ENCODE measurements at regions not wholly inside any gene's neighbourhood (a gene's known extent, or its start where the extent isn't known, plus 50 kb on each side); places are given as distances from the start of the nearest gene placed in this dataset.

GRCh38 chr2:155839436-155839835 is 493.1 kb downstream of the NR4A2 start:
- no peak overlapping the region for H3K4me2 ChIP-seq (ENCODE audit: low read length)
- TF ChIP-seq EZH2 (IDR thresholded peaks at IDR 0.05; ENCODE audit: insufficient read depth, low read length) (no peak), CTCF (IDR thresholded peaks at IDR 0.05; ENCODE audit: insufficient read depth, low read depth, low read length) (no peak)
- H3K4me3 ChIP-seq (ENCODE audit: insufficient read depth, low read depth, low read length), result no peak overlapping the region
- FAIRE-seq (no peak), DNase-seq (ENCODE audit: low read depth) (no peak)
- no peaks in the 10 kb centered on the region for H3K36me3 ChIP-seq (ENCODE audit: insufficient read depth, low read length)
- H3K4me1 ChIP-seq (ENCODE audit: insufficient read depth, low read length), result peaks cover 12% of the 10 kb centered on the region
- Mint-ChIP-seq H3K4me3 (ENCODE audit: unreplicated experiment) (no peak overlapping the region), H3K9me3 (ENCODE audit: unreplicated experiment) (no peaks in the 10 kb centered on the region), H3K36me3 (ENCODE audit: low read depth, unreplicated experiment) (no peaks in the 10 kb centered on the region), H3K27ac (ENCODE audit: unreplicated experiment) (no peak overlapping the region), H3K4me1 (ENCODE audit: low read depth, unreplicated experiment) (peaks cover 8% of the 10 kb centered on the region), H3K27me3 (ENCODE audit: low read depth, unreplicated experiment) (no peaks in the 10 kb centered on the region)
- H4K20me1 ChIP-seq (ENCODE audit: insufficient read depth, low read length), result no peaks in the 10 kb centered on the region
- no peak overlapping the region for H3K27ac ChIP-seq (ENCODE audit: low read depth, low read length)
- H3K9me3 ChIP-seq (ENCODE audit: insufficient read depth, low read depth, low read length), result no peaks in the 10 kb centered on the region
- H3K79me2 ChIP-seq (ENCODE audit: insufficient read depth, low read length), result no peaks in the 10 kb centered on the region
- H3K9ac ChIP-seq (ENCODE audit: low read length), result no peak overlapping the region
- no peak overlapping the region for H2AFZ ChIP-seq (ENCODE audit: low read depth, low read length)
- H3K27me3 ChIP-seq (ENCODE audit: insufficient read depth, low read length), result no peaks in the 10 kb centered on the region

- Histone ChIP-seq H3K4me1 (ENCODE audit: insufficient read depth, low read length) (peaks cover 3% of the 10 kb centered on the region), H2AFZ (ENCODE audit: low read depth, low read length) (no peak overlapping the region), H3K4me2 (ENCODE audit: low read length) (no peak overlapping the region), H3K9ac (ENCODE audit: low read length) (no peak overlapping the region), H3K79me2 (ENCODE audit: insufficient read depth, low read length) (no peaks in the 10 kb centered on the region), H3K36me3 (ENCODE audit: insufficient read depth, low read length) (no peaks in the 10 kb centered on the region), H3K4me3 (ENCODE audit: insufficient read depth, low read depth, low read length) (no peak overlapping the region), H3K27ac (ENCODE audit: low read depth, low read length) (no peak overlapping the region), H3K27me3 (ENCODE audit: insufficient read depth, low read length) (no peaks in the 10 kb centered on the region), H4K20me1 (ENCODE audit: insufficient read depth, low read length) (no peaks in the 10 kb centered on the region), H3K9me3 (ENCODE audit: insufficient read depth, low read depth, low read length) (no peaks in the 10 kb centered on the region)
- FAIRE-seq, result no peak
- no peaks in the 10 kb centered on the region for H3K9me3 Mint-ChIP-seq (ENCODE audit: unreplicated experiment)
- no peak for DNase-seq (ENCODE audit: low read depth)
- no peaks in the 10 kb centered on the region for H3K36me3 Mint-ChIP-seq (ENCODE audit: low read depth, unreplicated experiment)
- no peak for TF ChIP-seq EZH2 (IDR thresholded peaks at IDR 0.05; ENCODE audit: insufficient read depth, low read length)
- TF ChIP-seq CTCF (IDR thresholded peaks at IDR 0.05; ENCODE audit: insufficient read depth, low read depth, low read length), result no peak
- no peak overlapping the region for H3K27ac Mint-ChIP-seq (ENCODE audit: unreplicated experiment)
- no peak overlapping the region for H3K4me3 Mint-ChIP-seq (ENCODE audit: unreplicated experiment)
- H3K4me1 Mint-ChIP-seq (ENCODE audit: low read depth, unreplicated experiment), result peaks cover 2% of the 10 kb centered on the region
- H3K27me3 Mint-ChIP-seq (ENCODE audit: low read depth, unreplicated experiment), result no peaks in the 10 kb centered on the region
These were observed 496.1 kb downstream of the NR4A2 start for GRCh38 chr2:155836439-155836838.

- no peak overlapping the region for H3K27ac Mint-ChIP-seq (ENCODE audit: unreplicated experiment)
- H3K27me3 Mint-ChIP-seq (ENCODE audit: low read depth, unreplicated experiment), result no peaks in the 10 kb centered on the region
- no peaks in the 10 kb centered on the region for H3K36me3 Mint-ChIP-seq (ENCODE audit: low read depth, unreplicated experiment)
- no peaks in the 10 kb centered on the region for H3K36me3 ChIP-seq (ENCODE audit: insufficient read depth, low read length)
- H4K20me1 ChIP-seq (ENCODE audit: insufficient read depth, low read length), result no peaks in the 10 kb centered on the region
- H3K4me1 Mint-ChIP-seq (ENCODE audit: low read depth, unreplicated experiment), result peaks cover 8% of the 10 kb centered on the region
- TF ChIP-seq EZH2 (IDR thresholded peaks at IDR 0.05; ENCODE audit: insufficient read depth, low read length) (no peak), CTCF (IDR thresholded peaks at IDR 0.05; ENCODE audit: insufficient read depth, low read depth, low read length) (no peak)
- H3K9me3 ChIP-seq (ENCODE audit: insufficient read depth, low read depth, low read length), result no peaks in the 10 kb centered on the region
- H2AFZ ChIP-seq (ENCODE audit: low read depth, low read length), result no peak overlapping the region
- no peak overlapping the region for H3K9ac ChIP-seq (ENCODE audit: low read length)
- H3K27ac ChIP-seq (ENCODE audit: low read depth, low read length), result no peak overlapping the region
- no peak overlapping the region for H3K4me3 ChIP-seq (ENCODE audit: insufficient read depth, low read depth, low read length)
- FAIRE-seq, result no peak
- no peaks in the 10 kb centered on the region for H3K79me2 ChIP-seq (ENCODE audit: insufficient read depth, low read length)
- no peaks in the 10 kb centered on the region for H3K27me3 ChIP-seq (ENCODE audit: insufficient read depth, low read length)
- DNase-seq (ENCODE audit: low read depth), result peak; percentile 4
- no peaks in the 10 kb centered on the region for H3K9me3 Mint-ChIP-seq (ENCODE audit: unreplicated experiment)
- no peak overlapping the region for H3K4me2 ChIP-seq (ENCODE audit: low read length)
- H3K4me3 Mint-ChIP-seq (ENCODE audit: unreplicated experiment), result no peak overlapping the region
- H3K4me1 ChIP-seq (ENCODE audit: insufficient read depth, low read length), result no peaks in the 10 kb centered on the region
These were observed 501.5 kb downstream of the NR4A2 start for GRCh38 chr2:155830817-155831579.

All from astrocyte (in vitro differentiated cells and primary cell).